DND-41 (cell line): ENCODE measurements at regions not wholly inside any gene's neighbourhood (a gene's known extent, or its start where the extent isn't known, plus 50 kb on each side); places are given as distances from the start of the nearest gene placed in this dataset.

Source experiments
- ATAC-seq: fragments of 200-7000 bp; cut with Tn5 transposase; 3 replicates; pipeline ENCODE4 v1.9.1; 2021; ENCODE audit warnings: low read depth; ENCODE audit not compliant: insufficient read depth
- DNase-seq: peaks from one replicate; pipeline ENCODE4 v3.0.0-alpha.2; 2020
- H2AFZ ChIP-seq: 2 replicates; pipeline ENCODE4 v1.6.0; 2012; ENCODE audit warnings: low read depth, low read length
- H3K27ac ChIP-seq: 2 replicates; pipeline ENCODE4 v1.5.1; 2012; ENCODE audit warnings: low read length, inconsistent platforms
- H3K27me3 ChIP-seq: fragments of 200-600 bp; sonication (generic); 2 replicates; pipeline ENCODE4 v1.6.0; 2012; ENCODE audit warnings: low read length, mild to moderate bottlenecking, inconsistent platforms; ENCODE audit not compliant: insufficient read depth, poor library complexity
- H3K36me3 ChIP-seq: 2 replicates; pipeline ENCODE4 v1.5.1; 2012; ENCODE audit warnings: low read length, inconsistent platforms; ENCODE audit not compliant: insufficient read depth
- H3K4me1 ChIP-seq: 2 replicates; pipeline ENCODE4 v1.5.1; 2012; ENCODE audit warnings: mild to moderate bottlenecking, low read length; ENCODE audit not compliant: insufficient read depth
- H3K4me2 ChIP-seq: 2 replicates; pipeline ENCODE4 v1.6.0; 2012; ENCODE audit warnings: mild to moderate bottlenecking, moderate library complexity, low read length, inconsistent platforms; ENCODE audit not compliant: insufficient read depth
- H3K4me3 ChIP-seq, 2 experiments: fragments of 200-600 bp in 1 of 2; shearing (Covaris generic) in 1 of 2; 2 replicates each; pipeline ENCODE4 v1.5.1; 2012 to 2016; ENCODE audit warnings: inconsistent platforms in 2 of 2, low read length in 2 of 2, mild to moderate bottlenecking in 2 of 2, low read depth in 1 of 2, moderate library complexity in 1 of 2
- H3K79me2 ChIP-seq: 2 replicates; pipeline ENCODE4 v1.6.0; 2012; ENCODE audit warnings: low read length, inconsistent platforms; ENCODE audit not compliant: insufficient read depth
- H3K9ac ChIP-seq: 2 replicates; pipeline ENCODE4 v1.6.0; 2012; ENCODE audit warnings: low read depth, mild to moderate bottlenecking, inconsistent platforms, low read length, moderate library complexity
- H3K9me3 ChIP-seq: 2 replicates; pipeline ENCODE4 v1.5.1; 2012; ENCODE audit warnings: low read length, moderate library complexity, mild to moderate bottlenecking, inconsistent platforms; ENCODE audit not compliant: insufficient read depth, severe bottlenecking
- H4K20me1 ChIP-seq: 2 replicates; pipeline ENCODE4 v1.6.0; 2012; ENCODE audit warnings: low read length; ENCODE audit not compliant: insufficient read depth
- EZH2 ChIP-seq: IDR thresholded peaks from 3 replicates; pipeline ENCODE4 v1.6.1; 2012; ENCODE audit warnings: borderline replicate concordance, low read depth, mild to moderate bottlenecking, moderate library complexity, low read length, inconsistent platforms; ENCODE audit not compliant: severe bottlenecking
- TF ChIP-seq, protein P1 (sequence below): IDR thresholded peaks from 2 replicates; pipeline ENCODE4 v1.5.1; 2012; ENCODE audit warnings: borderline replicate concordance, low read length, moderate library complexity, mild to moderate bottlenecking; ENCODE audit not compliant: poor library complexity, severe bottlenecking; ENCODE audit errors: extremely low read depth

DNA sequence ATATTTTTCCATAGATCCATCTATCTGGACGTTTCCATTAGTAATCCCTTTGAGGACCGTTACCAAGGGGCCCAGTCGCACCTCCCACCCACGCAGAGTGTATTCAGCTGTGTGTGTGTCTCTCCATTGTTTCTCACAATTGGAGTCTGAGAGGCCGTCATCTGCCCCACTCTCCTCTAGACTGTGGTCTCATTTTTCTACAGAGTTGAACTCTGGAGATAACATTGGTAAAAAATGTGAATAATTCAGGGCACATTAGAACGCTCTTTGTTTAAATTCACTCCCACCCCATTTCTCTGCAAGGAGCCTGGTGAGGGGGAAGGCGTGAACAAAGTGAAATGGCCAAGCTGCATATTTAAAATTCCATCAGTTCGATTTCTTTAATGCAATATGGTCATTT lies 333.1 kb upstream of the MAF start:
- H3K27me3 ChIP-seq, result no peaks in the 10 kb centered on the region

DNA sequence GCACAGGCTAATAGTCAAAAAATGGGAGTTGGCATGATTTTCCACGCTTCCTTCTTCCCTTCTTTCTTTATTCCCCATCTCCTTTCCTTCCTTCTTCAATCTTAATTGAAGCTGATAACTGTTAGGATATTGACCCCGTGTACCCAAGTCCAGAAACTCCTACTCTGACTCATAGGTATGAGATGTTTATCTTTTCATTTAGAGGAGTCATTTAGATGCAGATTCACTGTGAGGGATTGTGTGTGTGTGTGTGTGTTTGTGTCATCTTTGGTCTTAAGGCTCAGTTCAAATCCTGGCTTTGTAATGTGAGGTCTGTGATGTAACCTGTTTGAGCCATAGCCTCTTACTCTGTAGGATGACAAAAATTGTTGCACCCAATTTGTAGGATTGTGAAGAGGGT lies 332.0 kb upstream of the MAF start:
- no peak overlapping the region for H3K9ac ChIP-seq
- H2AFZ ChIP-seq, result no peak overlapping the region
- H3K79me2 ChIP-seq, result no peaks in the 10 kb centered on the region
- H3K9me3 ChIP-seq, result no peaks in the 10 kb centered on the region
- no peak overlapping the region for H3K4me3 ChIP-seq
- H3K4me1 ChIP-seq, result no peaks in the 10 kb centered on the region
- DNase-seq, result no peak
- TF ChIP-seq, protein P1, sequence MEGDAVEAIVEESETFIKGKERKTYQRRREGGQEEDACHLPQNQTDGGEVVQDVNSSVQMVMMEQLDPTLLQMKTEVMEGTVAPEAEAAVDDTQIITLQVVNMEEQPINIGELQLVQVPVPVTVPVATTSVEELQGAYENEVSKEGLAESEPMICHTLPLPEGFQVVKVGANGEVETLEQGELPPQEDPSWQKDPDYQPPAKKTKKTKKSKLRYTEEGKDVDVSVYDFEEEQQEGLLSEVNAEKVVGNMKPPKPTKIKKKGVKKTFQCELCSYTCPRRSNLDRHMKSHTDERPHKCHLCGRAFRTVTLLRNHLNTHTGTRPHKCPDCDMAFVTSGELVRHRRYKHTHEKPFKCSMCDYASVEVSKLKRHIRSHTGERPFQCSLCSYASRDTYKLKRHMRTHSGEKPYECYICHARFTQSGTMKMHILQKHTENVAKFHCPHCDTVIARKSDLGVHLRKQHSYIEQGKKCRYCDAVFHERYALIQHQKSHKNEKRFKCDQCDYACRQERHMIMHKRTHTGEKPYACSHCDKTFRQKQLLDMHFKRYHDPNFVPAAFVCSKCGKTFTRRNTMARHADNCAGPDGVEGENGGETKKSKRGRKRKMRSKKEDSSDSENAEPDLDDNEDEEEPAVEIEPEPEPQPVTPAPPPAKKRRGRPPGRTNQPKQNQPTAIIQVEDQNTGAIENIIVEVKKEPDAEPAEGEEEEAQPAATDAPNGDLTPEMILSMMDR, result no peak
- no peaks in the 10 kb centered on the region for H3K36me3 ChIP-seq
- H3K27ac ChIP-seq, result no peak overlapping the region
- ATAC-seq, result no peak
- H3K4me2 ChIP-seq, result no peak overlapping the region
- peaks cover 3% of the 10 kb centered on the region for H3K27me3 ChIP-seq
- H4K20me1 ChIP-seq, result no peaks in the 10 kb centered on the region

More for the DNA sequence above, 333.1 kb upstream of the MAF start:
- no peak for ATAC-seq
- no peak overlapping the region for H3K4me3 ChIP-seq
- H4K20me1 ChIP-seq, result no peaks in the 10 kb centered on the region
- H3K9ac ChIP-seq, result no peak overlapping the region
- H3K27ac ChIP-seq, result no peak overlapping the region
- H3K9me3 ChIP-seq, result no peaks in the 10 kb centered on the region
- H3K36me3 ChIP-seq, result no peaks in the 10 kb centered on the region
- H3K4me2 ChIP-seq, result no peak overlapping the region
- no peaks in the 10 kb centered on the region for H3K79me2 ChIP-seq
- H2AFZ ChIP-seq, result no peak overlapping the region
- TF ChIP-seq, protein P1, result no peak
- TF ChIP-seq EZH2, result no peak
- no peak for DNase-seq
- H3K4me1 ChIP-seq, result no peaks in the 10 kb centered on the region

DNA sequence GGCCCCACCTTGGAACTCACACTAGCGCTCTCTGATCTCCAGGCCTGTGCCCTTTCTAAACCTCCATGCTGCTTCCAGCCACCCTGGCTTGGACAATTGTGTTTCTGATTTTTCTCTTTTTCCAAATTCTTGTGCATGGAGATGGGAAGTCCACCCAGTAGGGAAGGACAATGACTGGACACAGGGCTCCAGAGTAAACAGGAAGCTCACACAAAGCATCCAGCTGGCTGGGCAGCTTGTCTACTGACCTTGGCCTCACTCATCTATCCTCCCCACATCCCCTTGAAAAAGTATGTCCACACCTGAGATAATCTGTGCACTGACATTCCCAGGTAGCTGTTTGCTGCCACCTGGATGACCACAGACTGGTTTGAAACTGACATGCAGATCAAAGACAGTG lies 331.2 kb upstream of the MAF start:
- H3K9ac ChIP-seq, result no peak overlapping the region
- H3K4me3 ChIP-seq, result no peak overlapping the region
- H3K4me1 ChIP-seq, result no peaks in the 10 kb centered on the region
- H3K4me2 ChIP-seq, result no peak overlapping the region
- no peak overlapping the region for H2AFZ ChIP-seq
- H3K27ac ChIP-seq, result no peak overlapping the region
- no peaks in the 10 kb centered on the region for H3K36me3 ChIP-seq
- no peaks in the 10 kb centered on the region for H3K9me3 ChIP-seq
- no peaks in the 10 kb centered on the region for H3K79me2 ChIP-seq
- ATAC-seq (no peak), DNase-seq (no peak)
- TF ChIP-seq EZH2, result no peak
- TF ChIP-seq, protein P1, result no peak
- H4K20me1 ChIP-seq, result no peaks in the 10 kb centered on the region
- peaks cover 3% of the 10 kb centered on the region for H3K27me3 ChIP-seq

DNA sequence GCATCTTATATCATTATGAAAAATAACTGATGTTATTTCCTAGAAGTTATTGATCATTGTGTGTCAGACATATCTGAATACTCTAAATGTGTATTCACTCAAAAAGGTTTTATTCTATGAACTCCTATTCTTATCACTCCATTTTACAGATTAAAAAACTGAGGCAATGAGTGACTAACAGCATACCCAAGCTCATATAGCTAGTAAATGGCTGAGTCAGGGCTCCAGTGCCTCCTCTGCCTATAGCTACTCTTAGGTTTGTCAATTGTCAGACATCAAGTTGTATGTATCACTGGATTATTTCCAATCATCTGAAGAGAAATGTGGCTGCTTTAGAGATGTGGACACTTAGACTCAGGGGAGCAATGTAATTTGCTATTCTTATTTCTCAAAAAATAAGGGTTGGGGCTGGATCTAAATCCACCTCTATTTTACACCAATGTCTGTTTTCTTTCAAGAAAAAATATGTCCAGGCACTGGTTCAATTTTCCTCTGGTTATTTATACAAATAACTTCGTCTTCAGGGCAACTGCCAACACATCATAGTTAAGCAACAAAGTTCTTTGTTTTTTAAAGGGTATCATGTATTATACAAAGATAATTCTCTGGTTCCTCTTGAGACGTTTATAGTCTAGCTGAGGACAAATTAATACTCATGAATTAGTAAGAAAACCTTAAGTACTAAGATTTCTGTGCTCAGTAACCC lies 328.9 kb upstream of the MAF start:
- Histone ChIP-seq H4K20me1 (no peaks in the 10 kb centered on the region), H3K4me2 (no peak overlapping the region), H3K79me2 (no peaks in the 10 kb centered on the region), H2AFZ (no peak overlapping the region), H3K9ac (no peak overlapping the region), H3K9me3 (no peaks in the 10 kb centered on the region), H3K4me3 (no peak overlapping the region), H3K27me3 (peaks cover 3% of the 10 kb centered on the region), H3K27ac (no peak overlapping the region), H3K36me3 (no peaks in the 10 kb centered on the region), H3K4me1 (no peaks in the 10 kb centered on the region)
- ATAC-seq (no peak), DNase-seq (no peak)
- TF ChIP-seq, protein P1, result no peak
- TF ChIP-seq EZH2, result no peak
